HEK293 (cell line): ENCODE measurements at regions not wholly inside any gene's neighbourhood (a gene's known extent, or its start where the extent isn't known, plus 50 kb on each side); places are given as distances from the start of the nearest gene placed in this dataset.
A peak's percentile ranks its signal among the peaks of the same experiment; 100 is the strongest.

Experiments
- KLF7 ChIP-seq: fragments of 450-650 bp; formaldehyde crosslinking; IDR thresholded peaks from 2 replicates; pipeline ENCODE4 v1.5.1; 2016; ENCODE audit warnings: missing biosample characterization, missing genetic modification characterization, borderline replicate concordance
- PRDM10 ChIP-seq: fragments of 450-650 bp; formaldehyde crosslinking; IDR thresholded peaks from 2 replicates; pipeline ENCODE4 v1.5.1; 2016; ENCODE audit warnings: missing biosample characterization, missing genetic modification characterization
- SCRT1 ChIP-seq: fragments of 450-650 bp; formaldehyde crosslinking; IDR thresholded peaks from 2 replicates; pipeline ENCODE4 v1.5.1; 2016; ENCODE audit warnings: missing biosample characterization, missing genetic modification characterization, borderline replicate concordance
- SP2 ChIP-seq: fragments of 450-650 bp; formaldehyde crosslinking; IDR thresholded peaks from 2 replicates; pipeline ENCODE4 v1.5.1; 2016; ENCODE audit warnings: missing biosample characterization, missing genetic modification characterization
- ZBTB11 ChIP-seq: fragments of 450-650 bp; formaldehyde crosslinking; conservative IDR thresholded peaks from 2 replicates; pipeline ENCODE4 v1.5.1; 2016; ENCODE audit warnings: low read depth, missing biosample characterization, missing genetic modification characterization
- ZBTB20 ChIP-seq: fragments of 450-650 bp; formaldehyde crosslinking; IDR thresholded peaks from 2 replicates; pipeline ENCODE4 v1.5.1; 2016; ENCODE audit warnings: missing biosample characterization, missing genetic modification characterization
- ZBTB26 ChIP-seq: fragments of 450-650 bp; formaldehyde crosslinking; optimal IDR thresholded peaks from 2 replicates; pipeline ENCODE3; 2016; ENCODE audit warnings: missing biosample characterization, mild to moderate bottlenecking, missing genetic modification characterization
- ZBTB48 ChIP-seq: fragments of 450-650 bp; formaldehyde crosslinking; IDR thresholded peaks from 2 replicates; pipeline ENCODE4 v1.5.1; 2016; ENCODE audit warnings: missing biosample characterization, missing genetic modification characterization
- ZNF114 ChIP-seq: fragments of 450-650 bp; formaldehyde crosslinking; IDR thresholded peaks from 2 replicates; pipeline ENCODE4 v1.5.0; 2017; ENCODE audit warnings: missing biosample characterization, missing genetic modification characterization
- ZNF16 ChIP-seq: fragments of 450-650 bp; formaldehyde crosslinking; IDR thresholded peaks from 2 replicates; pipeline ENCODE4 v1.5.1; 2016; ENCODE audit warnings: low read depth, missing biosample characterization, missing genetic modification characterization
- ZNF175 ChIP-seq: fragments of 450-650 bp; formaldehyde crosslinking; IDR thresholded peaks from 2 replicates; pipeline ENCODE4 v1.5.1; 2016; ENCODE audit warnings: missing biosample characterization, missing genetic modification characterization
- ZNF211 ChIP-seq: fragments of 450-650 bp; formaldehyde crosslinking; IDR thresholded peaks from 2 replicates; pipeline ENCODE4 v1.5.1; 2016; ENCODE audit warnings: low read depth, missing biosample characterization, missing genetic modification characterization
- ZNF248 ChIP-seq: fragments of 450-650 bp; formaldehyde crosslinking; IDR thresholded peaks from 2 replicates; pipeline ENCODE4 v1.5.1; 2017; ENCODE audit warnings: missing biosample characterization, missing genetic modification characterization
- ZNF292 ChIP-seq: fragments of 450-650 bp; formaldehyde crosslinking; IDR thresholded peaks from 2 replicates; pipeline ENCODE4 v1.5.1; 2016; ENCODE audit warnings: low read depth, missing biosample characterization, missing genetic modification characterization, borderline replicate concordance
- ZNF335 ChIP-seq: fragments of 450-650 bp; formaldehyde crosslinking; conservative IDR thresholded peaks from 2 replicates; pipeline ENCODE4 v1.5.1; 2016; ENCODE audit warnings: missing biosample characterization, missing genetic modification characterization
- ZNF473 ChIP-seq: fragments of 450-650 bp; formaldehyde crosslinking; IDR thresholded peaks from 2 replicates; pipeline ENCODE4 v1.5.1; 2017; ENCODE audit warnings: missing biosample characterization, missing genetic modification characterization
- ZNF518A ChIP-seq: fragments of 450-650 bp; formaldehyde crosslinking; conservative IDR thresholded peaks from 2 replicates; pipeline ENCODE4 v1.5.1; 2016; ENCODE audit warnings: low read depth, missing biosample characterization, missing genetic modification characterization
- ZNF555 ChIP-seq: fragments of 450-650 bp; formaldehyde crosslinking; conservative IDR thresholded peaks from 2 replicates; pipeline ENCODE4 v1.5.1; 2017; ENCODE audit warnings: missing biosample characterization, mild to moderate bottlenecking, missing genetic modification characterization, inconsistent platforms
- ZNF623 ChIP-seq: fragments of 450-650 bp; formaldehyde crosslinking; IDR thresholded peaks from 2 replicates; pipeline ENCODE4 v1.5.1; 2016; ENCODE audit warnings: missing biosample characterization, missing genetic modification characterization
- ZNF626 ChIP-seq: fragments of 450-650 bp; sonication (Bioruptor Pico); formaldehyde crosslinking; IDR thresholded peaks from 2 replicates; pipeline ENCODE4 v1.5.1; 2018; ENCODE audit warnings: missing biosample characterization, missing genetic modification characterization, inconsistent platforms
- ZNF660 ChIP-seq: fragments of 450-650 bp; IDR thresholded peaks from 2 replicates; pipeline ENCODE4 v1.5.1; 2018; ENCODE audit warnings: missing biosample characterization, mild to moderate bottlenecking, missing genetic modification characterization
- ZNF664 ChIP-seq: fragments of 450-650 bp; formaldehyde crosslinking; IDR thresholded peaks from 2 replicates; pipeline ENCODE4 v1.5.1; 2016; ENCODE audit warnings: missing biosample characterization, missing genetic modification characterization
- ZNF76 ChIP-seq: fragments of 450-650 bp; formaldehyde crosslinking; IDR thresholded peaks from 2 replicates; pipeline ENCODE4; 2016; ENCODE audit warnings: low read depth, missing biosample characterization, missing genetic modification characterization, borderline replicate concordance
- ZNF830 ChIP-seq: fragments of 450-650 bp; IDR thresholded peaks from 2 replicates; pipeline ENCODE4 v1.5.0; 2018; ENCODE audit warnings: missing biosample characterization, missing genetic modification characterization, low read depth, mild to moderate bottlenecking, moderate library complexity
- ZSCAN30 ChIP-seq: fragments of 450-650 bp; IDR thresholded peaks from 2 replicates; pipeline ENCODE4 v1.5.1; 2018; ENCODE audit warnings: missing biosample characterization, mild to moderate bottlenecking, missing genetic modification characterization, moderate library complexity
- ZSCAN4 ChIP-seq: fragments of 450-650 bp; formaldehyde crosslinking; IDR thresholded peaks from 2 replicates; pipeline ENCODE4 v1.5.1; 2017; ENCODE audit warnings: missing biosample characterization, missing genetic modification characterization

- peak; percentile 73; the same call in 1 of the 2 replicates for TF ChIP-seq ZNF660 (tag by site-specific recombination)
- no peak for TF ChIP-seq ZNF114 (tag by site-specific recombination)
- TF ChIP-seq ZBTB26 (tag by site-specific recombination), result no peak
- no peak for TF ChIP-seq ZNF518A
- TF ChIP-seq ZSCAN4, result no peak
- TF ChIP-seq ZNF830 (tag by site-specific recombination), result no peak
- TF ChIP-seq ZBTB20, result no peak
- TF ChIP-seq ZBTB48 (tag by site-specific recombination), result no peak
- TF ChIP-seq ZNF16 (tag by site-specific recombination), result no peak
- no peak for TF ChIP-seq ZNF626 (tag by site-specific recombination)
- TF ChIP-seq ZBTB11 (tag by site-specific recombination), result no peak
- TF ChIP-seq ZNF473 (tag by site-specific recombination), result no peak
- TF ChIP-seq ZNF623, result no peak
- TF ChIP-seq ZNF335, result 0 out of 2 replicates have a peak, but pooled peaks have one; percentile 24
- TF ChIP-seq ZSCAN30 (tag by site-specific recombination), result peak; percentile 42; the same call in 1 of the 2 replicates
- TF ChIP-seq ZNF175 (tag by site-specific recombination), result no peak
- TF ChIP-seq ZNF76 (tag by site-specific recombination), result no peak
- TF ChIP-seq KLF7, result no peak
- TF ChIP-seq ZNF248 (tag by site-specific recombination), result no peak
- TF ChIP-seq ZNF664, result no peak
- no peak for TF ChIP-seq ZNF211
- peak; percentile 77 for TF ChIP-seq PRDM10 (tag by site-specific recombination)
- TF ChIP-seq ZNF292 (tag by site-specific recombination), result no peak
- no peak for TF ChIP-seq SCRT1 (tag by site-specific recombination)
- TF ChIP-seq SP2 (tag by site-specific recombination), result peak; percentile 17; the same call in 1 of the 2 replicates
- no peak for TF ChIP-seq ZNF555 (tag by site-specific recombination)
Measured at GRCh38 chr11:110376711-110377324, 52.9 kb upstream of the FDX1 start (continued).
